ENCODE measurements at regions not wholly inside any gene's neighbourhood (a gene's known extent, or its start where the extent isn't known, plus 50 kb on each side); places are given as distances from the start of the nearest gene placed in this dataset.

- H3K27me3 ChIP-seq (ENCODE audit: insufficient read depth, low read length): no peaks in the 10 kb centered on the region
- H3K4me3 ChIP-seq (replicated peaks in 1 of 2; ENCODE audit: low read depth in 1 of 2, low read length in 2 of 2): no peak overlapping the region
- POLR2A ChIA-PET: no interaction called here
- H4K20me1 ChIP-seq (ENCODE audit: insufficient read depth): no peaks in the 10 kb centered on the region
- DNase-seq (ENCODE audit: low read depth, low spot score) (no peak), ATAC-seq (no peak)
- no peaks in the 10 kb centered on the region for H3K79me2 ChIP-seq (ENCODE audit: insufficient read depth, low read length)
- TF ChIP-seq ZBTB33 (IDR thresholded peaks at IDR 0.05; ENCODE audit: extremely low read depth, insufficient replicate concordance, low read length): no peak
- TF ChIP-seq YY1 (IDR thresholded peaks at IDR 0.05; ENCODE audit: extremely low read depth, insufficient replicate concordance, low read depth, low read length): no peak
- TF ChIP-seq, protein P1, sequence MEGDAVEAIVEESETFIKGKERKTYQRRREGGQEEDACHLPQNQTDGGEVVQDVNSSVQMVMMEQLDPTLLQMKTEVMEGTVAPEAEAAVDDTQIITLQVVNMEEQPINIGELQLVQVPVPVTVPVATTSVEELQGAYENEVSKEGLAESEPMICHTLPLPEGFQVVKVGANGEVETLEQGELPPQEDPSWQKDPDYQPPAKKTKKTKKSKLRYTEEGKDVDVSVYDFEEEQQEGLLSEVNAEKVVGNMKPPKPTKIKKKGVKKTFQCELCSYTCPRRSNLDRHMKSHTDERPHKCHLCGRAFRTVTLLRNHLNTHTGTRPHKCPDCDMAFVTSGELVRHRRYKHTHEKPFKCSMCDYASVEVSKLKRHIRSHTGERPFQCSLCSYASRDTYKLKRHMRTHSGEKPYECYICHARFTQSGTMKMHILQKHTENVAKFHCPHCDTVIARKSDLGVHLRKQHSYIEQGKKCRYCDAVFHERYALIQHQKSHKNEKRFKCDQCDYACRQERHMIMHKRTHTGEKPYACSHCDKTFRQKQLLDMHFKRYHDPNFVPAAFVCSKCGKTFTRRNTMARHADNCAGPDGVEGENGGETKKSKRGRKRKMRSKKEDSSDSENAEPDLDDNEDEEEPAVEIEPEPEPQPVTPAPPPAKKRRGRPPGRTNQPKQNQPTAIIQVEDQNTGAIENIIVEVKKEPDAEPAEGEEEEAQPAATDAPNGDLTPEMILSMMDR (IDR thresholded peaks at IDR 0.05 in 2 of 3, conservative IDR thresholded peaks at IDR 0.05 in 1 of 3; ENCODE audit: borderline replicate concordance in 1 of 3, insufficient read depth in 1 of 3, low read depth in 2 of 3, low read length in 2 of 3): no peak
- TF ChIP-seq ATF3 (IDR thresholded peaks at IDR 0.05): no peak
- no peak for TF ChIP-seq SRF (IDR thresholded peaks at IDR 0.05; ENCODE audit: low read depth)
- no peak for TF ChIP-seq EZH2 (IDR thresholded peaks at IDR 0.05)
- H2AFZ ChIP-seq (ENCODE audit: low read depth, low read length, poor library complexity, severe bottlenecking): no peak overlapping the region
- RAD21 ChIA-PET (ENCODE audit: low non-redundant PET in 1 of 2, low total read pairs in 2 of 2, uncharacterized antibody in 2 of 2, unreplicated experiment in 2 of 2): no interaction called here
- no peak overlapping the region for H3K4me2 ChIP-seq (ENCODE audit: low read length)
- H3K27ac ChIP-seq (ENCODE audit: low read depth, low read length): no peak overlapping the region
- no TSS peak for BruUV-seq (replicated peaks)
- H3K9ac ChIP-seq (ENCODE audit: low read length): no peak overlapping the region
- H3K9me3 ChIP-seq (ENCODE audit: control insufficient read depth in 1 of 2, insufficient read depth in 1 of 2, low read depth in 1 of 2, low read length in 2 of 2): no peaks in the 10 kb centered on the region
- no peaks in the 10 kb centered on the region for H3K4me1 ChIP-seq (ENCODE audit: control insufficient read depth in 1 of 2, insufficient read depth in 2 of 2, low read length in 2 of 2)
- intact Hi-C loops (cut with micrococcal nuclease): no loop called here
- no peaks in the 10 kb centered on the region for H3K9me2 ChIP-seq (ENCODE audit: insufficient read depth)
- CTCF ChIA-PET: no interaction called here
- no peaks in the 10 kb centered on the region for H3K36me3 ChIP-seq (ENCODE audit: control insufficient read depth in 1 of 2, insufficient read depth in 2 of 2, low read length in 2 of 2)
Measured at GRCh38 chr4:13215560-13215959, 268.6 kb downstream of the RAB28 start.
